ENCODE measurements at regions not wholly inside any gene's neighbourhood (a gene's known extent, or its start where the extent isn't known, plus 50 kb on each side); places are given as distances from the start of the nearest gene placed in this dataset.
"Not testable (repeated sequence)": the region's sequence is repeated elsewhere in the genome, so short reads cannot be mapped to it uniquely, and the experiment has no call there.

- no peak for DNase-seq
Measured at GRCh38 chr6:8958894-8959511, 523.7 kb upstream of the SLC35B3 start.

DNA sequence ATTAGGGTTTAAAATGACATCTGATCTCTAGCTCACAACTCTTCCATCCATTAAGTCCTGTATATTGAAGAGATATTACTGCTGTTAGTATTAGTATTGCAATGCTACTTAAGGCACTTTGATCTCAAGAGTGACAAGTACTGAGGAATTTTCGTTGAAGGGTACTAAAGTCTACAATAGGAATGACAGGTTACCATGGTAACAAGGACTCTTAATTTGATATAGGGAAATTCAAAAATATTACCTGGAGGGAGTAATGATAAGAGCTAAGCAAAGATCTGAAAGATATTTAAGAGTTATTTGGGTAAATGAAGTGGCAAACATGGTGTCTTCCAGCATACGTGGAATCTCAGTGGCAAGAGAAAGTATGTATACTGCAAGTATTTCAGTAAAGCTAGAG lies 518.0 kb upstream of the SLC35B3 start:
- no peak for DNase-seq

DNA sequence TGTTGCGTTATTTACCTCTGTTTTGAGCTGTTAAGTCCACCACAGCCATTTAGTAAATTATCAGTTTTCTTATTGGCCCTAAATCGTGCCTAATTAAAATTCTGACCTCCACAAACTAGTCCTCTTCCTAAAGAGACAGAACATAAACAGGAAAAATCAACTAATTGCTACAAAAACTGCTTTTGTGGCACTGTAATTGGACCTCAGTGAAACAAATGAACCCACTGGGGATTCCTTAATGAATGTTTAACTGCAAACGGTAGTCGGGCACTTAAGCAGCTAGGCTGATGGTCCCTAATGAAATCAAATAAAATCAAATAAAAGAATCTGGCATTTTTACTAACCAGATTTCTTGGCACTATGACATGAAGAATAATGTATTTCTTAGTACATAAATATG lies 513.4 kb upstream of the SLC35B3 start:
- no peak for DNase-seq

- no peak for DNase-seq
Measured at GRCh38 chr6:8947900-8948299, 512.6 kb upstream of the SLC35B3 start.

DNA sequence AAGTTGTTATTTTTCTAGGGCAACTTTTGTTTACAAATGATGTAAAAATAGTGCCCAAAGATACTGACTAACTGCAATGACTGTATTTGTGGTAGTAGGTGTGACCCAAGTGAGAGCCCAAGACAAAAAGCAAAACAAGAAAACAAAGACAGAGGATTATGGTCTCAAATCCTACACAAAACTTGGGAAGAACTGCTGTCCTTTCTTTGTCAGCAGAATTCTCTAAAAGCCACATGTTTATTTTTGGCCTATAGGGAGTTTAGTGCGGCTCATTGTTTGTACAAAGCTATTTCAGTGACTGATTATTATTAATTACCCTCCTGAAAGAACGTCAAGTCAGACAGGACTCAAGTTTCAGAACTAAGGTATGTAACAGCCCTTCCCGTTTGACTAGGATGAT lies 509.2 kb upstream of the SLC35B3 start:
- DNase-seq, result no peak

DNA sequence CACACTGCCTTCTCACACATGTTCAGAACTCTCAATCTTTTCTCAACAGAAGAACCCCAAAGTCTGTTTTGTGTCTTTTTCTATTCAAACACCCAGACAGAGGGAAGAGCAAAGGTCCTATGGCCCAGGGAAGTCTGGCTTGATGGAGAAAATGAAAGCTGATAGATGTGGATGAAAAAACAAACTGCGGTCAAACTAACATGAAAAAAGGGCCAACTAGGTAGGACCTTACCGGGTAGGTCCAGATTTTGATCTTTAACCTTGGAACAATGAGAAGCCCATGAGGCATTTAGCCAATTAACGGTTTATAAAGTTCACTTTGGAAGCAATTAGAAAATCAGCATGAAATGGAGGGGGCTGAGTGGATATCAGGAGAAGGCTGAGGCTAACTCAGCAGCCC lies 507.7 kb upstream of the SLC35B3 start:
- DNase-seq, result no peak

- DNase-seq, result no peak
Measured at GRCh38 chr6:8941577-8941976, 506.2 kb upstream of the SLC35B3 start.

DNA sequence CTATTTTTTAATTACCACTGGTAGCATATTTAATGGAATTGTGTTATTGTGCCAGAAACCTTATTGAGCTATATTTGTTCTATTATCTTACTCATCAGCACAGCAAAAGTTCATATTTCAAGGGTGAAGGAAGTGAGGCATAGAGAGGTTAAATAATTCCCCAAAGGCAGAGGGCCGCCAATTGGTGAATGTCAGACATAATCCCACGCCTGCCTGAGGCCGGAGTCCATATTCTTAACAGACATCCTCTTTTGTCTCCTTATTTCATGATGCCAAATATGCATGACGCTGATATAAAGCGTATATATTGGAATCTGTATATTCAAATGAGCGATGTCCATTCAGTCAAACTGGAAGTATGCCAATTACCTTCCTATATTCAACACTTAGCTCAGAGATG lies 505.0 kb upstream of the SLC35B3 start:
- DNase-seq, result no peak

GRCh38 chr6:8939615-8940014 lies 504.3 kb upstream of the SLC35B3 start:
- DNase-seq, result peak in 1 of 4 experiments; percentile 6

DNA sequence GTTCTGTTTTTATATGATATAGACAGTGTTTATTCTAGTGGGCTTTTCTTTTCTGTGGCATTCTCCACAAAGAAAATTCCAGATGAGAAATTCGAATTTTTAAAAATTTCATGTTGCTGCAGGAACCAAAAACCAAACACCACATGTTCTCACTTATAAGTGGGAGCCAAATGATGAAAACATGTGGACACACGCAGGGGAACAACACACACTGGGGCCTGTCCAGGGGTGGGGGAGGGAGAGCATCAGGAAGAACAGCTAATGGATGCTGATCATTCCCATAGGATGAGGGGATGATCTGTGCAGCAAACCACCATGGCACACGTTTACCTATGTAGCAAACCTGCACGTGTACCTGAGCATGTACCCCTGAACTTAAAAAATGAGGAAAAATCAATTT lies 499.0 kb upstream of the SLC35B3 start:
- no peak for DNase-seq

DNA sequence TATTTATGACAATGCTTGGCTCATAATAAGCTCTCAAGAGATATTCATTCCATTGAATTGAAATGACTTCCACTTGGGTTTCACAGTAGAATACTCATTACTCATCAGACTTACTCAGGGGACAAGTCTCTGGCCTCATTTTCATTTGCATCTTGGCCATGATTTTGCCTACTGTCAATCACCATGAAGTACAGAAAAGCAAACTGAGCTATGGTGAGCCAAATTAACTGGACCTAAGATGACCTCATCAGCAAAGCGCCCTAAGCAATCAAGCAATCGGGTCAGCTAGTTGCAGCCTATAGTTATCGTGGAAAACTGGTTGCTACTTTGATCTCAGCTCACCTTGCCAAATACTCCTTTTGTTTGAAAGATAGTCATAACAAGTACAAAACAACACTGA lies 494.7 kb upstream of the SLC35B3 start:
- DNase-seq, result no peak

DNA sequence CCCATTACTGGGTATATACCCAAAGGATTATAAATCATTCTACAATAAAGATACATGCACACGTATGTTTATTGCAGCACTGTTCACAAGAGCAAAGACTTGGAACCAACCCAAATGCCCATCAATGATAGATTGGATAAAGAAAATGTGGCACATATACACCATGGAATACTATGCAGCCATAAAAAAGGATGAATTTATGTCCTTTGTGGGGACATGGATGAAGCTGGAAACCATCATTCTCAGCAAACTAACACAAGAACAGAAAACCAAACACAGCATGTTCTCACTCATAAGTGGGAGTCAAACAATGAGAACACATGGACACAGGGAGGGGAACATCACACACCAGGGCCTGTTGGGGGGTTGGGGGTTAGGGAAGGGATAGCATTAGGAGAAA lies 484.9 kb upstream of the SLC35B3 start:
- DNase-seq, result not testable (repeated sequence)

DNA sequence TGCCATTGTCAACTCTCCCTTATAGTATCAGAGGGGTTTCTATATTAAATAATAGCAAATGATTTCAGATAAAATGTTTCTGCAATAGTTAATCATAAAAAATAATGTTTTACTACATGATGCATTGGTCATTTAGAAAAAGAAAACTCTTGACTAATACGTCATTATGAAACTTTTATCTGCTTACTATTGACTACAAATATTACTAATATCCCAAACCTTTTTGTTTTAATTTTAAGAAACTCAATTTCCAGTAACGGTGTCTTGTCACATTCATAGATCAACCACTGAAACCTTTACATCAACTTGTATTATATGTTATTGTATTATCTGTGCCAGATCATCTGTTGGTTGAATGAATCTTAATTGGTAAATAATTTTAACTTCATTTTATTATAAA lies 482.9 kb upstream of the SLC35B3 start:
- DNase-seq, result no peak

GRCh38 chr6:8914700-8915099 lies 479.4 kb upstream of the SLC35B3 start:
- no peak for DNase-seq

- no peak for DNase-seq
Measured at GRCh38 chr6:8908638-8909037, 473.3 kb upstream of the SLC35B3 start.

GRCh38 chr6:8906699-8907098 lies 471.4 kb upstream of the SLC35B3 start:
- DNase-seq, result no peak

DNA sequence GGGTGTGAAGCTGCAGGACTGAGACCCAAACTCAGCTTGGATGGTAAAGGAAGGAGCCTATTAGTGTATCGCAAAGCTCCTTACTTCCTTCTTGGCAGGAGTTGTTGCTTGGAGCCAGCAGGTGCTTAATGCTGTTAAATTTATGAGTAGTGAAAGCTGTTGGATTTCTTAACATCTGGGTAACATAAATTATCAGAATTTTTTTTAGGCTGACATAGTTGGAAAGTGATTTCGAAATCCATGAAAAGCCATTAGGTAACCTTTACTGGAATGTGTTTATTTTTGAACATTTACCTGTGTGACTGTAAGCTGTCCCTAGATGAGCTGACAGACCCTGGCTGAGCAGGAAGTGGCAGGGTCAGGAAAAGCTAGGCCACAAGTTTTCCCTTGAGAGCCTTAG lies 470.4 kb upstream of the SLC35B3 start:
- no peak for DNase-seq

GRCh38 chr6:8904754-8905153 lies 469.4 kb upstream of the SLC35B3 start:
- no peak for DNase-seq

- DNase-seq, result no peak
Measured at GRCh38 chr6:8900056-8900455, 464.7 kb upstream of the SLC35B3 start.

GRCh38 chr6:8889514-8889913 lies 454.2 kb upstream of the SLC35B3 start:
- no peak for DNase-seq

DNA sequence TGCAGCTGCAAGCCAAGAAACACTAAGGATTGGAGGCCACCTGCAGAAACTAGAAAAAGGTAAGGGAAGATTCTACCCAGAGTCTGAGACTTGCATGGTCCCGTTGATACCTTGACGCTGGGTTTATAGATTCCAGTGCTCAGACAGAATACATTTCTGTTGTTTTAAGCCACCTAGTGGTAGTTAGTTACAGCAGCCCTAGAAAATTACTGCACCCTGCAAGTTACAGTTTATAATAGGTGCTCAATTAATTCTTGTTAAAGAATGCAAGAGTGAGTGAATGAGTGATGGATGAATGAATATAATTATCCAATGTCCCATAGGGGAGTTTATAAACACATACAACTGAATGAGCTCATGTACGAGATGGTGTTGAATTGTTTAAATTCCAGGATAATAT lies 453.1 kb upstream of the SLC35B3 start:
- DNase-seq, result peak; percentile 15 to 62 (median 32)

DNA sequence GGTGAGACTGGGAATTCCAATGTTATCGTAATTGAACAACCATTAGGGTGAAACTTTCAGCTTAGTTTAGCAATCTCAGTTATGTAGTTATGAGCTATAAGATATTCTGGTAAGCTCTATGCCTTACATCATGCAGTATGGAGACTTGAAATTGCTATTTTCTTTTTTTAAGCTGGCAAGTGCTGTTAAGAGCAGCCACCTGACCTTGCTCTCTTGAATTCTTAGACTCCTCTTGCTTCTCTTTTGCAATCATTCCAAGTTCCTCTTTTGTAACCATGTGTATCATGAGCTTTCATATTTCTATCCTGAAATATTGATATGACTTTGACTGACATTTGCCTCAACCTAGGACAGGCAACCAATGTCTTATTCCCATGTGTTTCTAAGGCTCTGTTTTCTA lies 446.3 kb upstream of the SLC35B3 start:
- DNase-seq, result peak; percentile 54 to 86 (median 72)

DNA sequence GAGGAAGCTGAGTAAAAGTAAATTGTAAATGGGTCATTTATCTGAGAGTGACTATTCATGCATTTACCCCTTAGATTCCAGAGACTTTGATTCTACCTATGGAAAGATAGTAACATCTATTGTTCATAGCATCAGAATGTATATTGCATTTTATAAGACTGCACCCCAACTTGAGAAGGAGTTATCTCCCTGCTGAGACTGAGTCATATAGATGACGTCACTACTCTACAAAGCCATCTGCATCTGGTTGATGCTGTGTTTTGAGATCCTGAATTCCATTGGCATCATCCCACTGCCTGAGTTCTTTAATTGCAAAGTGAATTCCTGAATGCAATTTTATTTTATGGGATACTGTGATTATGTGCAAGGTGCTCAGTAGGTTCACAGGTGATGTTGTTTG lies 444.0 kb upstream of the SLC35B3 start:
- DNase-seq, result peak in 3 of 4 experiments; percentile 9 to 35 (median 33)

GRCh38 chr6:8875986-8876385 lies 440.6 kb upstream of the SLC35B3 start:
- DNase-seq, result peak in 3 of 4 experiments; percentile 9 to 20 (median 9)

DNA sequence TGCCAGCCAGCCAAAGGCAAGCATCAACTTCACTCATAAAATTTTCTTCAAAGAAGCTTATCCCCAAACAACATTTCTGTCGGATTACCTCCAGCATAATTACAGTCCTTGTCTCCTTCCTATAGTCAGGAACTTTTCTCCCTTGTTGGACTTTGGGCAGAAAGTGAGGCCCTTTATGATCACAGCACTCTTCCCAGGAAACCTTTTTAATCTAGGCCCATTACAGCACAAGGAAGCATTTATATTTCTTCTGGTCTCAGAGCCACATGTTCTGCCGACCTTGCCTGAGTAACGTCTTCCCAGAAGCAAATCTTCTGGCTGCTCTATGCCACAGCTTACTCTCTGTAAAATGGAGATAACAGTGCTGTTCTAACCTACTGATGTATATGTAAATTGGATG lies 437.2 kb upstream of the SLC35B3 start:
- no peak for DNase-seq
